ENCODE measurements at regions not wholly inside any gene's neighbourhood (a gene's known extent, or its start where the extent isn't known, plus 50 kb on each side); places are given as distances from the start of the nearest gene placed in this dataset.

DNA sequence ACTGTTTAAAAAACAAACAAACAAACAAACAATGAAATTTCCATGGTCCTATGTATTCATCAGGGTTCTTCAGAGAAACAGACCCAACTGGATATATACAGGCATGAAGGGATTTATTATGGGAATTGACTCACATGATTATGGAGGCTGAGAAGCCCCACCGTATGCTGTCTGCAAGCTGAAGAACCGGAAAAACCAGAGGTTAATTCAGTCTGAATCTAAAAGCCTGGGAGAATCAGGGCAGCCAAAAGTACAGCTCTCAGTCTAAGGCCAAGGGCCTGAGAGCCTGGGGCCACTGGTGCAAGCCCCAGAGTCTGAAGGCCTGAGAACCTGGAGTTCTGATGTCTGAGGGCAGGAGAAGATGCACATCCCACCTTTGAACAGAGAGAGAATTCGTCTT is 163.5 kb downstream of the MDFIC start:
- CTCF ChIA-PET, result no interaction called here
- Histone ChIP-seq H3K4ac (ENCODE audit: low read depth, low read length) (peak overlapping the region; percentile 19; the same call in 1 of the 2 replicates), H2BK120ac (ENCODE audit: low read depth, low read length) (peak overlapping the region; percentile 50), H2AFZ (replicated peaks; ENCODE audit: low read length, poor library complexity) (peak overlapping the region; percentile 47), H3K4me3 (ENCODE audit: insufficient read depth, low read depth, low read length) (no peak overlapping the region), H3K9me3 (ENCODE audit: control insufficient read depth, insufficient read depth, low read length) (no peaks in the 10 kb centered on the region), H3K18ac (ENCODE audit: low read depth, low read length) (peak overlapping the region; percentile 12), H3K27me3 (ENCODE audit: control insufficient read depth, insufficient read depth, low read length) (no peaks in the 10 kb centered on the region), H2AK5ac (ENCODE audit: low read depth, low read length) (peak overlapping the region; percentile 61), H4K8ac (ENCODE audit: low read depth in 2 of 2, low read length in 2 of 2) (no peak overlapping the region), H3K79me1 (ENCODE audit: low read depth in 1 of 2, low read length in 2 of 2) (no peaks in the 10 kb centered on the region), H3K9ac (ENCODE audit: low read depth, low read length) (no peak overlapping the region; the same call in 1 of the 2 replicates), H2AK9ac (replicated peaks; ENCODE audit: low read depth, low read length, poor library complexity) (no peak overlapping the region), H4K20me1 (ENCODE audit: insufficient read depth, low read length) (no peaks in the 10 kb centered on the region), H3K4me2 (ENCODE audit: low read depth, low read length) (no peak overlapping the region), H4K5ac (ENCODE audit: low read depth, low read length) (no peak overlapping the region), H3K23ac (ENCODE audit: low read depth, low read length) (no peak overlapping the region), H2BK5ac (ENCODE audit: low read depth, low read length, poor library complexity, severe bottlenecking) (peak overlapping the region; percentile 30), H3K4me1 (ENCODE audit: control insufficient read depth, insufficient read depth, low read length) (peaks cover 3% of the 10 kb centered on the region; the same call in 1 of the 2 replicates), H3K56ac (ENCODE audit: extremely low read depth, insufficient read depth, low read length) (no peak overlapping the region), H3K27ac (ENCODE audit: insufficient read depth, low read length) (no peak overlapping the region), H4K91ac (ENCODE audit: insufficient read depth, low read depth, low read length) (no peak overlapping the region), H3K36me3 (ENCODE audit: control insufficient read depth, insufficient read depth, low read length) (no peaks in the 10 kb centered on the region), H3K14ac (replicated peaks; ENCODE audit: low read depth, low read length) (no peak overlapping the region), H3K9me1 (ENCODE audit: insufficient read depth, low read length) (no peaks in the 10 kb centered on the region), H2BK15ac (ENCODE audit: low read depth, low read length) (no peak overlapping the region), H2BK20ac (ENCODE audit: low read depth, low read length) (peak overlapping the region; percentile 69)
- no peak for TF ChIP-seq MAZ (IDR thresholded peaks at IDR 0.05; ENCODE audit: borderline replicate concordance, low read depth, low read length)
- BruUV-seq (replicated peaks), result no TSS peak
- no peak for ATAC-seq (ENCODE audit: low read depth)
- dilution Hi-C loops (cut with HindIII; ENCODE audit: low sequenced_read_pairs, unreplicated experiment) (no loop called here), intact Hi-C loops (cut with micrococcal nuclease) (loop anchor here (5.0 kb wide), 1 partner anchor 592 kb away; no protein-coding TSS in a partner anchor), in situ Hi-C loops (cut with MboI; ENCODE audit: low sequenced_read_pairs) (no loop called here)
- POLR2A ChIA-PET (ENCODE audit: unreplicated experiment), result no interaction called here
- WGBS, 2 experiments (ENCODE audit: extremely low coverage in 2 of 2, insufficient read length in 1 of 2), result 83% methylated on average over 2 of the region's 3 CpGs; no CpG with 5 or more reads in 1 of the 2 experiments
- no peak for DNase-seq
